IPS-NIHi7 (cell line): ENCODE measurements at regions not wholly inside any gene's neighbourhood (a gene's known extent, or its start where the extent isn't known, plus 50 kb on each side); places are given as distances from the start of the nearest gene placed in this dataset.

Source experiments
- DNase-seq: peaks from one replicate; pipeline ENCODE4 v3.0.0; 2012; ENCODE audit warnings: mixed read lengths; ENCODE audit errors: extremely low spot score

- no peak for DNase-seq
These were observed 121.6 kb upstream of the EPHA5 start for GRCh38 chr4:65791812-65792308.

DNA sequence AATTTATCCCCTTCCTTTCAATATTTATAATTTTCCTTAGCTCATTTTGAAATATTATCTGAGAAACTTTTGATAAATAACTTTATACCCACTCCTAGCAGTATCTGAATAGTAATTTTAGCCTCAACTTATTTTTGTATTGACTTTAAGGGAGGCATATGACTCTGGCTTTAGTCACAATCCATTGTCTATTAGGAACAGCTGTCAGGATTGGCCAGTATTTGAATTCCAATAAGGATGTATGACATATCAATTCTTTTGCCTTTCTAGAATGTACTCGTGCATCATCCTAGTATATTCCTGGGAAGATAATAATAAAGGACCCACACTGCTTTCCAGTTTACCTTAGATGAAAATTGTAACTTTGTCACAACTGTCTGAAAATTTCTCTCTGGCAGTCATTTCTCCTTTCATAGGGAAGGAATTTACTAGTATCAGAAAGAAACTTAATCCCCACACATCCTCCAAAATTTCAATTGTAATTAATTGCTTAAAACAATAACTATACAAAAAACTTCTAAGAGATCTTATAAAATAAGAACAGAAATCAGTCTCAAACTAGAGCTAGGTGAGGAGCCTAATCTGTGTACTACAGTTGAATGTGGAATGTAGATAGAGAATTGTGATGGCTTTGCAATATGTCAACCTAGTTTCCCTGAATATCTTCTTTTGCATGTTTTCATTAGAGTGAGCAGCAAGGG lies 121.0 kb upstream of the EPHA5 start:
- no peak for DNase-seq

- DNase-seq, result no peak
These were observed 119.5 kb upstream of the EPHA5 start for GRCh38 chr4:65789805-65790204.

GRCh38 chr4:65789341-65789740 lies 119.1 kb upstream of the EPHA5 start:
- DNase-seq, result no peak

DNA sequence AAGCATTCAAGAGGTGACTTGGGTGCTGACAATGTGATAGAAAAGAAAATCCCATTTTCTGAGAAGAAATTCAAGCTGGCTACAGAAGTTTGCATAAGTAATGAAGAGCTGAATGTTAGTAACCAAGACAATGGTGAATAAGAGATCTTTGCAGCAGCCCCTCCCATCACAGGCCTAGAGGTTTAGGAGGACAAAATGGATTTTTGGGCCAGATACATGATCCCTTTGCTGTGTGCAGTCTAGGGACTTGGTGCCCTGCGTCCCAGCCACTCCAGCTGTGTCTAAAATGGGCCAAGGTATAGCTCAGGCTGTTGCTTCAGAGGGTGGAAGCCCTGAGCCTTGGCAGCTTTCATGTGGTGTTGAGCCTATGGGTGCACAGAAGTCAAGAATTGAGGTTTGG lies 107.0 kb upstream of the EPHA5 start:
- DNase-seq, result no peak

- no peak for DNase-seq
These were observed 103.3 kb upstream of the EPHA5 start for GRCh38 chr4:65773636-65774035.

GRCh38 chr4:65747386-65747785 lies 77.1 kb upstream of the EPHA5 start:
- DNase-seq, result no peak

DNA sequence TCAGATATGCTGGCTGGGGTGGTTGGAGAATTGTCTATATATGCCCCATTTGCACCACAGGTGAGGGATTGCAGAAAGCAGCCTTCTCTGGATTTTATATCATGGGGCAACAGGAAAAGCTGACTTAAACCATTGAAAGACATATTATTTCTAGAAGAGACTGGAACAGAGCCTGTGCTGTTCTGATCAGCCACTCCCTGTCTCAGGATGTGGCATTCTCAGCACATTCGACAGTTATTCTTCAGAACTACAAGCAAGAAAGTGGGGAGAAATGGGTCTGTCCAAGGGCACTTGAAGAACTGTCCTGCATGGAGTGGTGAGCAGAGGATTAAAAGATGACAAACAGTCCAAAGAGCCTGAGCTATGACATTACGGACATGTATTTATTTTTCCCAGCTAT lies 67.8 kb upstream of the EPHA5 start:
- DNase-seq, result no peak

DNA sequence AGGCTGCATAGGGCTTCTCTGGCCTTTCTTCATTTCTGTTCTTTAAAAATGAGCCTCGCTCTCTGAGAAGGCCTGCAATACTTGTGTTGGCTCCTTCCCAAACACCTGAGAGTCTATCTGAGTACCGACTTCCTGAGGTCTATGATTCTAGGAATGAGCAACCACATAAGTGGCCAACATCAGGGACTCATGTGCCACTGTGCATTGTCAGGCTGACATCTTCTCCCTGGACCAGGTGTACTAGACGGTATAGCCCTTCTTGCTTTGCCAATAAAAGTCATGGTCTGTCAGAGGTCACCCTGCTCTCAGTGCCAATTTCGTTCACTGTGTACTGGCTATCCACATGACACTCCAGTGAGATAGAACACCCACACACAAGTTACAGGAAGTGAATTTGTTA lies 67.4 kb upstream of the EPHA5 start:
- no peak for DNase-seq

- DNase-seq, result no peak
These were observed 54.7 kb upstream of the EPHA5 start for GRCh38 chr4:65724973-65725372.
